ENCODE measurements at regions not wholly inside any gene's neighbourhood (a gene's known extent, or its start where the extent isn't known, plus 50 kb on each side); places are given as distances from the start of the nearest gene placed in this dataset.

GRCh38 chr20:48226642-48227041 lies 441.4 kb upstream of the SULF2 start:
- no peak overlapping the region for H3K27ac ChIP-seq (ENCODE audit: low read depth, low read length, poor library complexity, severe bottlenecking)
- no TSS peak for BruUV-seq (replicated peaks)
- no peak for DNase-seq (ENCODE audit: low spot score)
- no peak overlapping the region for H3K4me3 ChIP-seq (ENCODE audit: low read depth, low read length, poor library complexity, severe bottlenecking)
- no peaks in the 10 kb centered on the region for H3K36me3 ChIP-seq (ENCODE audit: insufficient read depth, low read length, poor library complexity, severe bottlenecking)
- intact Hi-C loops (cut with micrococcal nuclease; ENCODE audit: unreplicated experiment) = no loop called here
- no peak for TF ChIP-seq EZH2 (IDR thresholded peaks at IDR 0.05; ENCODE audit: borderline replicate concordance, low read depth, low read length, poor library complexity, severe bottlenecking)
- no peak for TF ChIP-seq CTCF (conservative IDR thresholded peaks at IDR 0.05; ENCODE audit: low read depth, low read length)
- CTCF ChIA-PET = no interaction called here
- no peaks in the 10 kb centered on the region for H3K4me1 ChIP-seq (ENCODE audit: insufficient read depth, low read length, poor library complexity, severe bottlenecking)
- H3K9me3 ChIP-seq (ENCODE audit: low read depth, low read length, poor library complexity, severe bottlenecking) = no peaks in the 10 kb centered on the region
- H3K27me3 ChIP-seq (replicated peaks; ENCODE audit: insufficient read depth, low read depth, low read length, poor library complexity) = no peaks in the 10 kb centered on the region
- POLR2A ChIA-PET (ENCODE audit: low non-redundant PET) = no interaction called here

GRCh38 chr20:48224533-48225050 lies 439.3 kb upstream of the SULF2 start:
- Histone ChIP-seq H3K4me3 (ENCODE audit: low read depth, low read length, poor library complexity, severe bottlenecking) (no peak overlapping the region), H3K4me1 (ENCODE audit: insufficient read depth, low read length, poor library complexity, severe bottlenecking) (no peaks in the 10 kb centered on the region), H3K27ac (ENCODE audit: low read depth, low read length, poor library complexity, severe bottlenecking) (no peak overlapping the region), H3K36me3 (ENCODE audit: insufficient read depth, low read length, poor library complexity, severe bottlenecking) (no peaks in the 10 kb centered on the region), H3K27me3 (replicated peaks; ENCODE audit: insufficient read depth, low read depth, low read length, poor library complexity) (no peaks in the 10 kb centered on the region), H3K9me3 (ENCODE audit: low read depth, low read length, poor library complexity, severe bottlenecking) (no peaks in the 10 kb centered on the region)
- DNase-seq (ENCODE audit: low spot score) = no peak
- intact Hi-C loops (cut with micrococcal nuclease; ENCODE audit: unreplicated experiment) = loop anchor here (5.0 kb wide), 1 partner anchor 48 kb away; no protein-coding TSS in a partner anchor
- ChIA-PET POLR2A (ENCODE audit: low non-redundant PET) (no interaction called here), CTCF (no interaction called here)
- no TSS peak for BruUV-seq (replicated peaks)
- no peak for TF ChIP-seq EZH2 (IDR thresholded peaks at IDR 0.05; ENCODE audit: borderline replicate concordance, low read depth, low read length, poor library complexity, severe bottlenecking)
- TF ChIP-seq CTCF (conservative IDR thresholded peaks at IDR 0.05; ENCODE audit: low read depth, low read length) = no peak

- ChIA-PET POLR2A (ENCODE audit: low non-redundant PET) (no interaction called here), CTCF (no interaction called here)
- Histone ChIP-seq H3K27me3 (replicated peaks; ENCODE audit: insufficient read depth, low read depth, low read length, poor library complexity) (no peaks in the 10 kb centered on the region), H3K27ac (ENCODE audit: low read depth, low read length, poor library complexity, severe bottlenecking) (no peak overlapping the region), H3K9me3 (ENCODE audit: low read depth, low read length, poor library complexity, severe bottlenecking) (no peaks in the 10 kb centered on the region), H3K4me3 (ENCODE audit: low read depth, low read length, poor library complexity, severe bottlenecking) (no peak overlapping the region), H3K4me1 (ENCODE audit: insufficient read depth, low read length, poor library complexity, severe bottlenecking) (no peaks in the 10 kb centered on the region), H3K36me3 (ENCODE audit: insufficient read depth, low read length, poor library complexity, severe bottlenecking) (no peaks in the 10 kb centered on the region)
- DNase-seq (ENCODE audit: low spot score) = no peak
- intact Hi-C loops (cut with micrococcal nuclease; ENCODE audit: unreplicated experiment) = loop anchor here (5.0 kb wide), 1 partner anchor 49 kb away; no protein-coding TSS in a partner anchor
- no TSS peak for BruUV-seq (replicated peaks)
- TF ChIP-seq CTCF (conservative IDR thresholded peaks at IDR 0.05; ENCODE audit: low read depth, low read length) (no peak), EZH2 (IDR thresholded peaks at IDR 0.05; ENCODE audit: borderline replicate concordance, low read depth, low read length, poor library complexity, severe bottlenecking) (no peak)
These were observed 438.4 kb upstream of the SULF2 start for GRCh38 chr20:48223715-48224114.

Measured in A673 (cell line).